ENCODE measurements at regions not wholly inside any gene's neighbourhood (a gene's known extent, or its start where the extent isn't known, plus 50 kb on each side); places are given as distances from the start of the nearest gene placed in this dataset.
"Not testable (repeated sequence)": the region's sequence is repeated elsewhere in the genome, so short reads cannot be mapped to it uniquely, and the experiment has no call there.

- no peak for TF ChIP-seq ZNF274 (IDR thresholded peaks at IDR 0.05; ENCODE audit: low read depth, low read length)
Measured at GRCh38 chr3:159882367-159882766, 106.3 kb upstream of the IL12A start.

GRCh38 chr3:159882790-159883779 is 105.5 kb upstream of the IL12A start:
- no peak for TF ChIP-seq ZNF274 (IDR thresholded peaks at IDR 0.05; ENCODE audit: low read depth, low read length)
- no peak overlapping the region for H3K4me3 ChIP-seq (ENCODE audit: low read length)

More at GRCh38 chr3:159882367-159882766, 106.3 kb upstream of the IL12A start:
- H3K4me3 ChIP-seq (ENCODE audit: low read length): no peak overlapping the region

- TF ChIP-seq ZNF274 (IDR thresholded peaks at IDR 0.05; ENCODE audit: low read depth, low read length): no peak
- H3K4me3 ChIP-seq (ENCODE audit: low read length): no peak overlapping the region
Measured at GRCh38 chr3:159884661-159885402, 103.8 kb upstream of the IL12A start.

GRCh38 chr3:159886050-159886449 is 102.6 kb upstream of the IL12A start:
- TF ChIP-seq ZNF274 (IDR thresholded peaks at IDR 0.05; ENCODE audit: low read depth, low read length): no peak
- no peak overlapping the region for H3K4me3 ChIP-seq (ENCODE audit: low read length)

DNA sequence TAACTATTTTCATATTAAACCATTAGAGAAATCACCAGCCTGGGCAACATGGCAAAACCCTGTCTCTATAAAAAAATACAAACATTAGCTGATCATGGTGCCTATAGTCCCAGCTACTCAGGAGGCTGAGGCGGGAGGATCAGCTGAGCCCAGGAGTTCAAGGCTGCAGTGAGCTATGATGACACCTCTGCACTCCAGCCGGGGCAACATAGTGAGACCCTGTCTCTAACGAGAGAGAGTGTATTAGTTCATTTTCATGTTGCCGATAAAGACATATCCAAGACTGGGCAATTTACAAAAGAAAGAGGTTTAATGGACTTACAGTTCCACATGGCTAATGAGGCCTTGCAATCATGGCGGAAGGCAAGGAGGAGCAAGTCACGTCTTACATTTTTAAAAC is 102.1 kb upstream of the IL12A start:
- not testable (repeated sequence) for H3K4me3 ChIP-seq (ENCODE audit: low read length)

- no peak for TF ChIP-seq ZNF274 (IDR thresholded peaks at IDR 0.05; ENCODE audit: low read depth, low read length)
- H3K4me3 ChIP-seq (ENCODE audit: low read length): no peak overlapping the region
Measured at GRCh38 chr3:159887168-159887567, 101.5 kb upstream of the IL12A start.

- TF ChIP-seq ZNF274 (IDR thresholded peaks at IDR 0.05; ENCODE audit: low read depth, low read length): no peak
Measured at GRCh38 chr3:159887911-159888310, 100.7 kb upstream of the IL12A start.

GRCh38 chr3:159892171-159892795 is 96.4 kb upstream of the IL12A start:
- no peak overlapping the region for H3K4me3 ChIP-seq (ENCODE audit: low read length)
- TF ChIP-seq ZNF274 (IDR thresholded peaks at IDR 0.05; ENCODE audit: low read depth, low read length): no peak

More at GRCh38 chr3:159887911-159888310, 100.7 kb upstream of the IL12A start:
- no peak overlapping the region for H3K4me3 ChIP-seq (ENCODE audit: low read length)

GRCh38 chr3:159892801-159893200 is 95.8 kb upstream of the IL12A start:
- no peak for TF ChIP-seq ZNF274 (IDR thresholded peaks at IDR 0.05; ENCODE audit: low read depth, low read length)

DNA sequence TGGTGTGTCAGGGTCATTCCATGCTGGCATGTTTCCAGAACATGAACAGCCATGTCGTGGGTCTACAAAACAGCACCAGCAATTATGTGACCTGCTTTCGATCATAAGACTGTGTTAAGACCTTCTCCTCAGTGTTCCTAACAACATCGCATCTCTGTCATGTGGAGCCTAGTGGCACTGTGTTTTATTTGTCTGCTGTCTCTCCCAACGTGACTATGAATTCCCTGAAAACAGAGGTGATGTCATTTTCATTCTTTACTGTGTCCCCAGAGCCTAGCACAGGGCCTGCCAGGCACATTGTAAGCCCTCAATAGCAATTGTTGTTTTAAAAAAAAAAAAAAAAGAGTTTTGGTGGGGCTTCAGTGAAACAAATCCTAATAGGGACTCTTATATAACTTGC is 94.2 kb upstream of the IL12A start:
- no peak for TF ChIP-seq ZNF274 (IDR thresholded peaks at IDR 0.05; ENCODE audit: low read depth, low read length)
- no peak overlapping the region for H3K4me3 ChIP-seq (ENCODE audit: low read length)

More at GRCh38 chr3:159892801-159893200, 95.8 kb upstream of the IL12A start:
- H3K4me3 ChIP-seq (ENCODE audit: low read length): no peak overlapping the region

GRCh38 chr3:159895430-159895829 is 93.2 kb upstream of the IL12A start:
- H3K4me3 ChIP-seq (ENCODE audit: low read length): no peak overlapping the region
- TF ChIP-seq ZNF274 (IDR thresholded peaks at IDR 0.05; ENCODE audit: low read depth, low read length): no peak

- H3K4me3 ChIP-seq (ENCODE audit: low read length): no peak overlapping the region
- TF ChIP-seq ZNF274 (IDR thresholded peaks at IDR 0.05; ENCODE audit: low read depth, low read length): no peak
Measured at GRCh38 chr3:159896543-159896942, 92.1 kb upstream of the IL12A start.

- TF ChIP-seq ZNF274 (IDR thresholded peaks at IDR 0.05; ENCODE audit: low read depth, low read length): no peak
- H3K4me3 ChIP-seq (ENCODE audit: low read length): no peak overlapping the region
Measured at GRCh38 chr3:159897331-159898075, 91.1 kb upstream of the IL12A start.

DNA sequence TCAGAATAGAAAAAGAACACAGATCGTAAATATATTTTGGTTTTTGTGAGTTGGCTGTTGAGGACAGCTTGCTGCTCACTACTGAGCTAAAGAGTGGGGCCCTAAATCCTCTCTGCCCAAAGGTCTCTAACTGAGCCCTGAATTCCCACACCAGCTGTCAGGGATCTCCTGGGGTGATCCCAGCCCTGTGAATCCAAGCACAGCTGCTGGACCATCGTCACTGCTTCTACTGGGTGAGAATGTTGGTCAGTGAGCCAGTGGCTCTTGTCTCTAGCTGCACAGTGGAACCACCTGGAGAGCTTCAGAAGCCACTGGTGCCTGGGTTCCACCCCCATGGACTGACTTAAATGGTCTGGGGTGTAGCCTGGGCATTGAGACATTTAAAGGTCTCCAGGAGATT is 90.5 kb upstream of the IL12A start:
- TF ChIP-seq ZNF274 (IDR thresholded peaks at IDR 0.05; ENCODE audit: low read depth, low read length): no peak
- H3K4me3 ChIP-seq (ENCODE audit: low read length): no peak overlapping the region
